GM12864 (cell line): ENCODE measurements at regions not wholly inside any gene's neighbourhood (a gene's known extent, or its start where the extent isn't known, plus 50 kb on each side); places are given as distances from the start of the nearest gene placed in this dataset.

ENCODE experiments used
- DNase-seq: peaks from one replicate; pipeline ENCODE4 v3.0.0-alpha.2; 2011; ENCODE audit warnings: low read depth
- H3K4me3 ChIP-seq: 2 replicates; pipeline ENCODE4 v1.5.1; 2011; ENCODE audit warnings: mild to moderate bottlenecking, low read depth, low read length, control low read depth
- CTCF ChIP-seq: IDR thresholded peaks from 2 replicates; pipeline ENCODE4 v1.5.1; 2011; ENCODE audit warnings: low read depth, mild to moderate bottlenecking, moderate library complexity, low read length, control low read depth, inconsistent platforms; ENCODE audit errors: missing control alignments

- DNase-seq = no peak
- H3K4me3 ChIP-seq = no peak overlapping the region
- no peak for TF ChIP-seq CTCF
These were observed 131.7 kb upstream of the HDGFL1 start for GRCh38 chr6:22437665-22438064.

- no peak for TF ChIP-seq CTCF
- no peak for DNase-seq
- no peak overlapping the region for H3K4me3 ChIP-seq
These were observed 126.5 kb upstream of the HDGFL1 start for GRCh38 chr6:22442826-22443225.

GRCh38 chr6:22444330-22444729 is 125.0 kb upstream of the HDGFL1 start:
- no peak overlapping the region for H3K4me3 ChIP-seq
- TF ChIP-seq CTCF = no peak
- DNase-seq = no peak

- no peak for TF ChIP-seq CTCF
- H3K4me3 ChIP-seq = no peak overlapping the region
- DNase-seq = no peak
These were observed 123.4 kb upstream of the HDGFL1 start for GRCh38 chr6:22445946-22446345.

GRCh38 chr6:22447249-22448196 is 121.8 kb upstream of the HDGFL1 start:
- no peak for DNase-seq
- TF ChIP-seq CTCF = no peak
- no peak overlapping the region for H3K4me3 ChIP-seq

GRCh38 chr6:22448291-22448711 is 121.1 kb upstream of the HDGFL1 start:
- H3K4me3 ChIP-seq = no peak overlapping the region
- DNase-seq = no peak
- TF ChIP-seq CTCF = no peak

- no peak for TF ChIP-seq CTCF
- DNase-seq = no peak
- no peak overlapping the region for H3K4me3 ChIP-seq
These were observed 117.4 kb upstream of the HDGFL1 start for GRCh38 chr6:22451962-22452361.
